SK-N-SH (cell line): ENCODE measurements at regions not wholly inside any gene's neighbourhood (a gene's known extent, or its start where the extent isn't known, plus 50 kb on each side); places are given as distances from the start of the nearest gene placed in this dataset.

Experiments
- CTCF ChIA-PET: fragments of 300-600, 350-600 bp; formaldehyde crosslinking; extraction: SDS; loops from one replicate; lab custom pipeline; 2021; lab: Yijun Ruan, JAX
- POLR2A ChIA-PET: fragments of 350-600 bp; sonication (Branson Sonifier 250); formaldehyde crosslinking; extraction: SDS; loops from one replicate; lab custom pipeline; 2020; ENCODE audit warnings: antibody characterized with exemption, inconsistent platforms; lab: Yijun Ruan, JAX
- DNase-seq: peaks from one replicate; pipeline ENCODE4 v3.0.0; 2012
- H2AFZ ChIP-seq: fragments of 200-600 bp; sonication (generic); 2 replicates; pipeline ENCODE4 v1.8.1; 2016; ENCODE audit warnings: antibody characterized with exemption, mild to moderate bottlenecking, low read depth
- H3F3A ChIP-seq: fragments of 200-600 bp; sonication (generic); replicated peaks from 2 replicates; pipeline ENCODE3; 2016; ENCODE audit warnings: antibody characterized with exemption, mild to moderate bottlenecking; ENCODE audit not compliant: insufficient read depth
- H3K27ac ChIP-seq, 2 experiments: fragments of 200-500 bp in 1 of 2; fragments of 200-600 bp in 1 of 2; sonication (Bioruptor generic) in 1 of 2; sonication (generic), shearing (Covaris generic) in 1 of 2; 2 replicates each; pipeline versions ENCODE4 v1.5.1 to v1.6.1; 2014 to 2016; ENCODE audit warnings: low read depth in 2 of 2, inconsistent platforms in 1 of 2, low read length in 1 of 2, mild to moderate bottlenecking in 1 of 2, mixed read lengths in 1 of 2
- H3K27me3 ChIP-seq: fragments of 200-600 bp; sonication (generic), shearing (Covaris generic); 2 replicates; pipeline ENCODE4 v1.6.1; 2016; ENCODE audit warnings: mixed run types; ENCODE audit not compliant: insufficient read depth
- H3K36me3 ChIP-seq, 2 experiments: fragments of 200-500 bp in 1 of 2; fragments of 200-600 bp in 1 of 2; sonication (Bioruptor generic) in 1 of 2; sonication (generic) in 1 of 2; replicated peaks in 1 of 2; 2 replicates each; pipeline versions ENCODE3 to v1.5.1; 2014 to 2016; ENCODE audit warnings: low read length in 1 of 2, mild to moderate bottlenecking in 1 of 2; ENCODE audit not compliant: insufficient read depth in 2 of 2, control insufficient read depth in 1 of 2
- H3K4me1 ChIP-seq, 2 experiments: fragments of 200-500 bp in 1 of 2; fragments of 200-600 bp in 1 of 2; sonication (Bioruptor generic) in 1 of 2; sonication (generic), shearing (Covaris generic) in 1 of 2; 2 replicates each; pipeline versions ENCODE4 v1.5.1 to v1.6.1; 2014 to 2016; ENCODE audit warnings: low read depth in 1 of 2, low read length in 1 of 2, mixed run types in 1 of 2; ENCODE audit not compliant: insufficient read depth in 2 of 2, control insufficient read depth in 1 of 2
- H3K4me2 ChIP-seq: fragments of 200-600 bp; sonication (generic), shearing (Covaris generic); 2 replicates; pipeline ENCODE4 v1.6.1; 2017; ENCODE audit warnings: mixed run types
- H3K4me3 ChIP-seq, 2 experiments: fragments of 200-500 bp in 1 of 2; fragments of 200-600 bp in 1 of 2; sonication (Bioruptor generic) in 1 of 2; sonication (generic), shearing (Covaris generic) in 1 of 2; 2 replicates each; pipeline versions ENCODE4 v1.5.1 to v1.8.1; 2014 to 2016; ENCODE audit warnings: low read depth in 2 of 2, inconsistent platforms in 1 of 2, low read length in 1 of 2, mild to moderate bottlenecking in 1 of 2, mixed read lengths in 1 of 2, moderate library complexity in 1 of 2
- H3K79me2 ChIP-seq: fragments of 200-600 bp; sonication (generic); 2 replicates; pipeline ENCODE4 v1.8.1; 2017; ENCODE audit warnings: mild to moderate bottlenecking; ENCODE audit not compliant: insufficient read depth
- H3K9ac ChIP-seq: fragments of 200-600 bp; sonication (generic); 2 replicates; pipeline ENCODE4 v1.6.1; 2017; ENCODE audit warnings: mixed run types
- H3K9me2 ChIP-seq: fragments of 200-600 bp; sonication (generic); 2 replicates; pipeline ENCODE4 v1.6.1; 2017; ENCODE audit warnings: mixed run types
- H3K9me3 ChIP-seq: fragments of 200-600 bp; sonication (generic); 2 replicates; pipeline ENCODE4 v1.6.1; 2017; ENCODE audit warnings: mixed run types, mild to moderate bottlenecking, moderate library complexity
- H4K20me1 ChIP-seq: fragments of 200-600 bp; sonication (generic); 2 replicates; pipeline ENCODE4 v1.6.1; 2017; ENCODE audit warnings: mild to moderate bottlenecking, mixed run types; ENCODE audit not compliant: insufficient read depth
- EZH2phosphoT487 ChIP-seq: fragments of 200-600 bp; sonication (generic); IDR thresholded peaks from 2 replicates; pipeline ENCODE4 v1.6.1; 2017; ENCODE audit warnings: low read depth, mixed run types, mild to moderate bottlenecking, antibody characterized with exemption, moderate library complexity, borderline replicate concordance
- FOSL2 ChIP-seq: IDR thresholded peaks from 2 replicates; pipeline ENCODE4 v1.4.0; 2012; ENCODE audit warnings: low read depth, mild to moderate bottlenecking, moderate library complexity, borderline replicate concordance
- FOXJ3 ChIP-seq: sonication (generic); formaldehyde crosslinking; IDR thresholded peaks from 2 replicates; pipeline ENCODE4 v1.5.1; 2020; ENCODE audit warnings: mild to moderate bottlenecking, missing genetic modification reagents
- FOXM1 ChIP-seq: IDR thresholded peaks from 2 replicates; pipeline ENCODE4 v1.4.0; 2012; ENCODE audit warnings: low read depth, mild to moderate bottlenecking
- MEF2A ChIP-seq: IDR thresholded peaks from 2 replicates; pipeline ENCODE4 v1.4.0; 2012; ENCODE audit warnings: low read depth, borderline replicate concordance
- NRF1 ChIP-seq: IDR thresholded peaks from 2 replicates; pipeline ENCODE4 v1.6.1; 2012; ENCODE audit warnings: low read depth, mild to moderate bottlenecking, low read length
- RFX5 ChIP-seq: IDR thresholded peaks from 2 replicates; pipeline ENCODE4 v1.6.1; 2012; ENCODE audit warnings: mild to moderate bottlenecking, improper control_type of control experiment, low read length
- RXRA ChIP-seq: IDR thresholded peaks from 2 replicates; pipeline ENCODE4 v1.4.0; 2012; ENCODE audit warnings: low read depth, mild to moderate bottlenecking, borderline replicate concordance
- SIN3A ChIP-seq: IDR thresholded peaks from 2 replicates; pipeline ENCODE4 v1.6.1; 2012; ENCODE audit warnings: low read depth, mild to moderate bottlenecking, low read length, moderate library complexity, borderline replicate concordance
- SMC3 ChIP-seq: IDR thresholded peaks from 2 replicates; pipeline ENCODE4 v1.6.1; 2012; ENCODE audit warnings: low read depth, low read length, improper control_type of control experiment
- TAF1 ChIP-seq: IDR thresholded peaks from 2 replicates; pipeline ENCODE4 v1.6.1; 2012; ENCODE audit warnings: low read depth, mild to moderate bottlenecking, low read length, moderate library complexity, borderline replicate concordance
- TCF12 ChIP-seq: IDR thresholded peaks from 2 replicates; pipeline ENCODE4 v1.4.0; 2012
- ZBTB33 ChIP-seq: IDR thresholded peaks from 2 replicates; pipeline ENCODE4 v1.4.0; 2012; ENCODE audit warnings: low read depth, borderline replicate concordance
- WGBS: methylation state at CpG from one replicate; pipeline ENCODE4 v1.1.6; 2017; ENCODE audit warnings: low lambda C conversion rate; 5-methylcytosine and 5-hydroxymethylcytosine counted together
- TF ChIP-seq, protein P1 (sequence below): fragments of 200-600 bp; sonication (generic); IDR thresholded peaks from 2 replicates; pipeline ENCODE4 v1.6.1; 2017; ENCODE audit warnings: antibody characterized with exemption, mild to moderate bottlenecking, moderate library complexity
- TF ChIP-seq, protein P2 (sequence below): IDR thresholded peaks from 2 replicates; pipeline ENCODE4 v1.6.1; 2012; ENCODE audit warnings: mild to moderate bottlenecking, low read depth, low read length, moderate library complexity

DNA sequence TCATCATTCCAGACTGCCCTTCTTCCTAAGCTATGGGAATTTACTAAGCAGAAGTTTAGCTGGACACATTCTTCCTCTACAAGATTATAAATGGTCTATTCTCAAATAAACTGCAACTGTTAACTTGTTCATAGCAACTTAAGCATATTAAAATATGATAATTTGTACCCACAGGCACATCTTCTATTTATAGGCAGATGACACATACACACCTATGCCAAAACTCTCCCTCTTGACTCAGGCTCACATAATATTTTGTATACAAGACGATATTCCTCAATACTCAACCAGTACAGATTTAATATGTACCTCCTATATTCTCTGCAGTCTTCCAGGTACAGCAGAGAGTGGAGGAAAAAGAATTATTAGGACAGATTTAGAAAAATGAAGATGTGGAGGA, 232.7 kb upstream of the KIAA1217 start:
- Histone ChIP-seq H4K20me1 (no peaks in the 10 kb centered on the region), H3K79me2 (no peaks in the 10 kb centered on the region)
- CTCF ChIA-PET: interaction anchor here (6.4 kb wide), 1 partner anchor 17 kb away, joined by 31 read pairs; no protein-coding TSS in a partner anchor

More for the DNA sequence above, 232.7 kb upstream of the KIAA1217 start:
- no peaks in the 10 kb centered on the region for H3F3A ChIP-seq
- 0 out of 4 replicates have a peak, but pooled peaks cover 0 to 3% of the 10 kb centered on the region in 2 experiments for H3K4me1 ChIP-seq
- no peak for DNase-seq
- H3K4me3 ChIP-seq: no peak overlapping the region
- TF ChIP-seq RXRA (no peak), TAF1 (no peak), MEF2A (no peak), EZH2phosphoT487 (no peak), SIN3A (no peak), ZBTB33 (no peak), RFX5 (no peak), FOXM1 (no peak), SMC3 (no peak), TCF12 (no peak), NRF1 (no peak), FOXJ3 (CRISPR knock-in tag) (no peak), FOSL2 (no peak)
- TF ChIP-seq, protein P1, sequence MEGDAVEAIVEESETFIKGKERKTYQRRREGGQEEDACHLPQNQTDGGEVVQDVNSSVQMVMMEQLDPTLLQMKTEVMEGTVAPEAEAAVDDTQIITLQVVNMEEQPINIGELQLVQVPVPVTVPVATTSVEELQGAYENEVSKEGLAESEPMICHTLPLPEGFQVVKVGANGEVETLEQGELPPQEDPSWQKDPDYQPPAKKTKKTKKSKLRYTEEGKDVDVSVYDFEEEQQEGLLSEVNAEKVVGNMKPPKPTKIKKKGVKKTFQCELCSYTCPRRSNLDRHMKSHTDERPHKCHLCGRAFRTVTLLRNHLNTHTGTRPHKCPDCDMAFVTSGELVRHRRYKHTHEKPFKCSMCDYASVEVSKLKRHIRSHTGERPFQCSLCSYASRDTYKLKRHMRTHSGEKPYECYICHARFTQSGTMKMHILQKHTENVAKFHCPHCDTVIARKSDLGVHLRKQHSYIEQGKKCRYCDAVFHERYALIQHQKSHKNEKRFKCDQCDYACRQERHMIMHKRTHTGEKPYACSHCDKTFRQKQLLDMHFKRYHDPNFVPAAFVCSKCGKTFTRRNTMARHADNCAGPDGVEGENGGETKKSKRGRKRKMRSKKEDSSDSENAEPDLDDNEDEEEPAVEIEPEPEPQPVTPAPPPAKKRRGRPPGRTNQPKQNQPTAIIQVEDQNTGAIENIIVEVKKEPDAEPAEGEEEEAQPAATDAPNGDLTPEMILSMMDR: no peak
- TF ChIP-seq, protein P2, sequence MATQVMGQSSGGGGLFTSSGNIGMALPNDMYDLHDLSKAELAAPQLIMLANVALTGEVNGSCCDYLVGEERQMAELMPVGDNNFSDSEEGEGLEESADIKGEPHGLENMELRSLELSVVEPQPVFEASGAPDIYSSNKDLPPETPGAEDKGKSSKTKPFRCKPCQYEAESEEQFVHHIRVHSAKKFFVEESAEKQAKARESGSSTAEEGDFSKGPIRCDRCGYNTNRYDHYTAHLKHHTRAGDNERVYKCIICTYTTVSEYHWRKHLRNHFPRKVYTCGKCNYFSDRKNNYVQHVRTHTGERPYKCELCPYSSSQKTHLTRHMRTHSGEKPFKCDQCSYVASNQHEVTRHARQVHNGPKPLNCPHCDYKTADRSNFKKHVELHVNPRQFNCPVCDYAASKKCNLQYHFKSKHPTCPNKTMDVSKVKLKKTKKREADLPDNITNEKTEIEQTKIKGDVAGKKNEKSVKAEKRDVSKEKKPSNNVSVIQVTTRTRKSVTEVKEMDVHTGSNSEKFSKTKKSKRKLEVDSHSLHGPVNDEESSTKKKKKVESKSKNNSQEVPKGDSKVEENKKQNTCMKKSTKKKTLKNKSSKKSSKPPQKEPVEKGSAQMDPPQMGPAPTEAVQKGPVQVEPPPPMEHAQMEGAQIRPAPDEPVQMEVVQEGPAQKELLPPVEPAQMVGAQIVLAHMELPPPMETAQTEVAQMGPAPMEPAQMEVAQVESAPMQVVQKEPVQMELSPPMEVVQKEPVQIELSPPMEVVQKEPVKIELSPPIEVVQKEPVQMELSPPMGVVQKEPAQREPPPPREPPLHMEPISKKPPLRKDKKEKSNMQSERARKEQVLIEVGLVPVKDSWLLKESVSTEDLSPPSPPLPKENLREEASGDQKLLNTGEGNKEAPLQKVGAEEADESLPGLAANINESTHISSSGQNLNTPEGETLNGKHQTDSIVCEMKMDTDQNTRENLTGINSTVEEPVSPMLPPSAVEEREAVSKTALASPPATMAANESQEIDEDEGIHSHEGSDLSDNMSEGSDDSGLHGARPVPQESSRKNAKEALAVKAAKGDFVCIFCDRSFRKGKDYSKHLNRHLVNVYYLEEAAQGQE: no peak
- no peak overlapping the region for H2AFZ ChIP-seq
- H3K9me3 ChIP-seq: no peaks in the 10 kb centered on the region
- no peaks in the 10 kb centered on the region for H3K36me3 ChIP-seq
- H3K27ac ChIP-seq: no peak overlapping the region
- no peaks in the 10 kb centered on the region for H3K27me3 ChIP-seq
- H3K9me2 ChIP-seq: no peaks in the 10 kb centered on the region
- H3K9ac ChIP-seq: no peak overlapping the region
- POLR2A ChIA-PET: no interaction called here
- WGBS: 35% methylated on average over 1 of the region's 1 CpG
- no peak overlapping the region for H3K4me2 ChIP-seq
